ENCODE measurements at regions not wholly inside any gene's neighbourhood (a gene's known extent, or its start where the extent isn't known, plus 50 kb on each side); places are given as distances from the start of the nearest gene placed in this dataset.

GRCh38 chr3:124621498-124621897 lies 108.8 kb upstream of the UMPS start:
- Histone ChIP-seq H3K4me3 (ENCODE audit: low read length in 2 of 2) (no peak overlapping the region), H3K36me3 (replicated peaks in 1 of 2; ENCODE audit: control insufficient read depth in 2 of 2, insufficient read depth in 2 of 2, low read length in 2 of 2) (no peaks in the 10 kb centered on the region), H3K18ac (ENCODE audit: low read length) (no peak overlapping the region), H2AFZ (ENCODE audit: low read length) (no peak overlapping the region), H3K79me1 (ENCODE audit: low read depth, low read length) (no peaks in the 10 kb centered on the region), H3K9ac (ENCODE audit: low read depth, low read length, poor library complexity) (no peak overlapping the region), H4K8ac (ENCODE audit: low read depth, low read length) (no peak overlapping the region), H3K27me3 (ENCODE audit: control insufficient read depth in 3 of 3, insufficient read depth in 3 of 3, low read depth in 1 of 3, low read length in 3 of 3) (no peaks in the 10 kb centered on the region), H3K4ac (ENCODE audit: low read length) (no peak overlapping the region), H2BK12ac (ENCODE audit: low read length) (no peak overlapping the region), H3K9me3 (replicated peaks in 1 of 2; ENCODE audit: control insufficient read depth in 2 of 2, insufficient read depth in 1 of 2, low read depth in 1 of 2, low read length in 2 of 2) (no peaks in the 10 kb centered on the region), H2AK5ac (ENCODE audit: low read depth, low read length) (no peak overlapping the region), H2BK5ac (ENCODE audit: low read length) (no peak overlapping the region), H3K4me1 (ENCODE audit: control insufficient read depth in 2 of 2, insufficient read depth in 1 of 2, low read depth in 1 of 2, low read length in 2 of 2) (no peaks in the 10 kb centered on the region), H3K4me2 (ENCODE audit: insufficient read depth, low read length, poor library complexity, severe bottlenecking) (no peak overlapping the region), H3K27ac (replicated peaks; ENCODE audit: low read length) (no peak overlapping the region), H2BK15ac (ENCODE audit: low read length) (no peak overlapping the region), H2BK120ac (ENCODE audit: low read depth, low read length) (no peak overlapping the region), H3K23ac (ENCODE audit: low read depth, low read length, poor library complexity) (no peak overlapping the region), H4K91ac (ENCODE audit: low read depth, low read length, poor library complexity) (no peak overlapping the region), H3K14ac (ENCODE audit: low read length) (no peak overlapping the region)
- no CpG with 5 or more reads among the region's 3 CpGs for WGBS, 2 donors (ENCODE audit: extremely low coverage in 2 of 2, insufficient read length in 2 of 2, insufficient replicate concordance in 1 of 2)
- DNase-seq (ENCODE audit: low spot score) = no peak

- Histone ChIP-seq H3K27ac (replicated peaks; ENCODE audit: low read length) (no peak overlapping the region), H4K91ac (ENCODE audit: low read depth, low read length, poor library complexity) (no peak overlapping the region), H2BK120ac (ENCODE audit: low read depth, low read length) (no peak overlapping the region), H3K4me1 (ENCODE audit: control insufficient read depth in 2 of 2, insufficient read depth in 1 of 2, low read depth in 1 of 2, low read length in 2 of 2) (no peaks in the 10 kb centered on the region), H3K4me2 (ENCODE audit: insufficient read depth, low read length, poor library complexity, severe bottlenecking) (no peak overlapping the region), H3K27me3 (ENCODE audit: control insufficient read depth in 3 of 3, insufficient read depth in 3 of 3, low read depth in 1 of 3, low read length in 3 of 3) (no peaks in the 10 kb centered on the region), H2BK5ac (ENCODE audit: low read length) (no peak overlapping the region), H3K79me1 (ENCODE audit: low read depth, low read length) (no peaks in the 10 kb centered on the region), H2BK12ac (ENCODE audit: low read length) (no peak overlapping the region), H3K23ac (ENCODE audit: low read depth, low read length, poor library complexity) (no peak overlapping the region), H3K4ac (ENCODE audit: low read length) (no peak overlapping the region), H3K18ac (ENCODE audit: low read length) (no peak overlapping the region), H3K9me3 (replicated peaks in 1 of 2; ENCODE audit: control insufficient read depth in 2 of 2, insufficient read depth in 1 of 2, low read depth in 1 of 2, low read length in 2 of 2) (no peaks in the 10 kb centered on the region), H2BK15ac (ENCODE audit: low read length) (no peak overlapping the region), H4K8ac (ENCODE audit: low read depth, low read length) (no peak overlapping the region), H3K4me3 (ENCODE audit: low read length in 2 of 2) (no peak overlapping the region), H3K9ac (ENCODE audit: low read depth, low read length, poor library complexity) (no peak overlapping the region), H3K14ac (ENCODE audit: low read length) (no peak overlapping the region), H3K36me3 (replicated peaks in 1 of 2; ENCODE audit: control insufficient read depth in 2 of 2, insufficient read depth in 2 of 2, low read length in 2 of 2) (no peaks in the 10 kb centered on the region), H2AK5ac (ENCODE audit: low read depth, low read length) (no peak overlapping the region), H2AFZ (ENCODE audit: low read length) (no peak overlapping the region)
- no peak for DNase-seq (ENCODE audit: low spot score)
Observed at GRCh38 chr3:124625074-124625473, 105.2 kb upstream of the UMPS start.

- Histone ChIP-seq H3K4me3 (ENCODE audit: low read length in 2 of 2) (no peak overlapping the region), H3K27ac (replicated peaks; ENCODE audit: low read length) (no peak overlapping the region), H2BK12ac (ENCODE audit: low read length) (no peak overlapping the region), H3K9me3 (replicated peaks in 1 of 2; ENCODE audit: control insufficient read depth in 2 of 2, insufficient read depth in 1 of 2, low read depth in 1 of 2, low read length in 2 of 2) (no peaks in the 10 kb centered on the region), H3K4me2 (ENCODE audit: insufficient read depth, low read length, poor library complexity, severe bottlenecking) (no peak overlapping the region), H3K36me3 (replicated peaks in 1 of 2; ENCODE audit: control insufficient read depth in 2 of 2, insufficient read depth in 2 of 2, low read length in 2 of 2) (no peaks in the 10 kb centered on the region), H4K8ac (ENCODE audit: low read depth, low read length) (no peak overlapping the region), H3K14ac (ENCODE audit: low read length) (no peak overlapping the region), H2AFZ (ENCODE audit: low read length) (no peak overlapping the region), H3K4ac (ENCODE audit: low read length) (no peak overlapping the region), H3K27me3 (ENCODE audit: control insufficient read depth in 3 of 3, insufficient read depth in 3 of 3, low read depth in 1 of 3, low read length in 3 of 3) (no peaks in the 10 kb centered on the region), H3K18ac (ENCODE audit: low read length) (no peak overlapping the region), H2BK5ac (ENCODE audit: low read length) (no peak overlapping the region), H3K4me1 (ENCODE audit: control insufficient read depth in 2 of 2, insufficient read depth in 1 of 2, low read depth in 1 of 2, low read length in 2 of 2) (peaks cover 0 to 2% of the 10 kb centered on the region in 2 donors), H3K79me1 (ENCODE audit: low read depth, low read length) (no peaks in the 10 kb centered on the region), H2BK15ac (ENCODE audit: low read length) (no peak overlapping the region), H3K9ac (ENCODE audit: low read depth, low read length, poor library complexity) (no peak overlapping the region), H2AK5ac (ENCODE audit: low read depth, low read length) (no peak overlapping the region), H2BK120ac (ENCODE audit: low read depth, low read length) (no peak overlapping the region), H3K23ac (ENCODE audit: low read depth, low read length, poor library complexity) (no peak overlapping the region), H4K91ac (ENCODE audit: low read depth, low read length, poor library complexity) (no peak overlapping the region)
- no peak for DNase-seq (ENCODE audit: low spot score)
- no CpG with 5 or more reads among the region's 6 CpGs for WGBS, 2 donors (ENCODE audit: extremely low coverage in 2 of 2, insufficient read length in 2 of 2, insufficient replicate concordance in 1 of 2)
Observed at GRCh38 chr3:124627501-124627908, 102.7 kb upstream of the UMPS start.

GRCh38 chr3:124628863-124629262 lies 101.4 kb upstream of the UMPS start:
- DNase-seq (ENCODE audit: low spot score) = no peak
- no peak overlapping the region for H2AK5ac ChIP-seq (ENCODE audit: low read depth, low read length)

More at GRCh38 chr3:124628863-124629262, 101.4 kb upstream of the UMPS start:
- H2BK12ac ChIP-seq (ENCODE audit: low read length) = no peak overlapping the region
- H4K91ac ChIP-seq (ENCODE audit: low read depth, low read length, poor library complexity) = no peak overlapping the region
- H2AFZ ChIP-seq (ENCODE audit: low read length) = no peak overlapping the region
- no peaks in the 10 kb centered on the region for H3K27me3 ChIP-seq (ENCODE audit: control insufficient read depth in 3 of 3, insufficient read depth in 3 of 3, low read depth in 1 of 3, low read length in 3 of 3)
- no peak overlapping the region for H3K27ac ChIP-seq (replicated peaks; ENCODE audit: low read length)
- H3K9me3 ChIP-seq (replicated peaks in 1 of 2; ENCODE audit: control insufficient read depth in 2 of 2, insufficient read depth in 1 of 2, low read depth in 1 of 2, low read length in 2 of 2) = no peaks in the 10 kb centered on the region
- no peak overlapping the region for H2BK5ac ChIP-seq (ENCODE audit: low read length)
- H3K4me2 ChIP-seq (ENCODE audit: insufficient read depth, low read length, poor library complexity, severe bottlenecking) = no peak overlapping the region
- H3K23ac ChIP-seq (ENCODE audit: low read depth, low read length, poor library complexity) = no peak overlapping the region
- H3K36me3 ChIP-seq (replicated peaks in 1 of 2; ENCODE audit: control insufficient read depth in 2 of 2, insufficient read depth in 2 of 2, low read length in 2 of 2) = no peaks in the 10 kb centered on the region
- no peak overlapping the region for H3K4me3 ChIP-seq (ENCODE audit: low read length in 2 of 2)
- no peak overlapping the region for H3K18ac ChIP-seq (ENCODE audit: low read length)
- H2BK15ac ChIP-seq (ENCODE audit: low read length) = no peak overlapping the region
- H3K4ac ChIP-seq (ENCODE audit: low read length) = no peak overlapping the region
- no peak overlapping the region for H3K14ac ChIP-seq (ENCODE audit: low read length)
- no peaks in the 10 kb centered on the region for H3K79me1 ChIP-seq (ENCODE audit: low read depth, low read length)
- no CpG with 5 or more reads among the region's 4 CpGs for WGBS, 2 donors (ENCODE audit: extremely low coverage in 2 of 2, insufficient read length in 2 of 2, insufficient replicate concordance in 1 of 2)
- no peak overlapping the region for H2BK120ac ChIP-seq (ENCODE audit: low read depth, low read length)
- H4K8ac ChIP-seq (ENCODE audit: low read depth, low read length) = no peak overlapping the region
- peaks cover 0 to 2% of the 10 kb centered on the region in 2 donors for H3K4me1 ChIP-seq (ENCODE audit: control insufficient read depth in 2 of 2, insufficient read depth in 1 of 2, low read depth in 1 of 2, low read length in 2 of 2)
- no peak overlapping the region for H3K9ac ChIP-seq (ENCODE audit: low read depth, low read length, poor library complexity)

Measured in neuronal stem cell (in vitro differentiated cells).